GM18499 (cell line): ENCODE measurements at regions not wholly inside any gene's neighbourhood (a gene's known extent, or its start where the extent isn't known, plus 50 kb on each side); places are given as distances from the start of the nearest gene placed in this dataset.
"Not testable (repeated sequence)": the region's sequence is repeated elsewhere in the genome, so short reads cannot be mapped to it uniquely, and the experiment has no call there.

ENCODE experiments used
- ATAC-seq: cut with Tn5 transposase; IDR thresholded peaks from one replicate; pipeline ENCODE4 v1.9.1; 2021; ENCODE audit warnings: moderate number of reproducible peaks; ENCODE audit not compliant: insufficient read depth, unreplicated experiment

DNA sequence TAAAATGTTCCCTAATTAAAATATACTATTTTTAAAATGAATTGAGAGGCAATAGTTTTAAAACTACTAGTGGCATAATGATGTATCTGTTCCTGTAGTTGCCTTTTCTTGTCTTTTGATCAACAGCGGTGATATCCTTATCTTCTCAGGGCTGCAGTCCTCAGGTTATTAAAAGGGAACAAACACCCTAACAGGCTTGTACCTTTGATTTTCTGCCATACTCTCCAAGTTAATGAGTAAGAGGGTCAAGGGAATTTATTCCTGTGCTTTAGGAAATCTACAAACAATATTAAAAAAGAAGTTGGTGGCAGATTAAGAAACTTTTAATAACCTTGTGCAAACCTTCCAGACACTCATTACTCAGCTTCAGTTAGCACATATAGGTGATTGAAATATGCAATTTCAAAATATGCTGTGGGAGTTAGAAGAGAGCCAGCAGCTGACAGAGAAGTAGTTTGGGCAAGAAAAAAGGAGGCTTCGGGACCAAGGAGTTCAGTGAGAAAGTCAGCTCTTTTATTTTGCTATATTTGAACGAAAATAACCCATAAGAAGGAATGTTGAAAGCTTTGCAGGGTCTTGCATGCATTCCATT is 81.0 kb upstream of the TLE4 start:
- ATAC-seq, result no peak

DNA sequence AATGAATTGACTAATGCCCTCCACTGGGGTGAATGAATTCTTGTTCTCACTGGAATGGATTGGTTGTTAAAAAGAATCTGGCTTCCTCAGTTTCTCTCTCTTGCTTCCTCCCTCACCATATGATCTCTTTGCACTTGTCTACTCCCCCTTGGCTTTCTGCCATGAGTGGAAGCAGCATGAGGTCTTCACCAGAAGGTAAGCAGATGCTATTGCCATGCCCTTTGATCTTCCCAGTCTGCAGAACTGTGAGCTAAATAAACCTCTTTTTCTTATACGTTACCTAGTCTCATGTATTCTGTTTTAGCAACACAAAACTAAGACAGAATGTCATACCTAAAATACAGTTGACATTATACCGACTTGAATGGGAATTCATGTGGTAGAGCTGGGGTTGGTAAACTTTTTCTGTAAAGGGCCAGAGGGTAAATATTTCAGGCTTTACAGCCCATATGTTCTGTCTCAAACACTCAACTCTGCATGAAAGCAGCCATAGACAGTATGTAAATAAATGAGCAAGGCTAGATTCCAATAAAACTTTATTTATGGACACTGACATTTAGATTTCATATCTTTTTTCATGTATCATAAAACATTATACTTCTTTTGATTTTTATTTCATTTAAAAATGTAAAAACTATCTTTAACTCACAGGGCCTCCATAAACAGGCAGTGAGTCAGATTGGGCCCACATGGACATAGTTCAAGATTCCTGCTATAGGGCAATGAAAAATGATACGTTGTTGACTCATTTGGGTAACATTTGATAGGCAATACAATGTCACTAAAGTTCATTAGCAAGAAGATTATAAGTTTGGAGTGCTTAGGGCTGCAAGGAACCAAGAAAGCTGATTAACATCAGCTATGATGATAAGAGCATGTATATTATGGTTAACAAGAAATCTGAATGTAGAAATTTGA is 79.4 kb upstream of the TLE4 start:
- ATAC-seq, result no peak

DNA sequence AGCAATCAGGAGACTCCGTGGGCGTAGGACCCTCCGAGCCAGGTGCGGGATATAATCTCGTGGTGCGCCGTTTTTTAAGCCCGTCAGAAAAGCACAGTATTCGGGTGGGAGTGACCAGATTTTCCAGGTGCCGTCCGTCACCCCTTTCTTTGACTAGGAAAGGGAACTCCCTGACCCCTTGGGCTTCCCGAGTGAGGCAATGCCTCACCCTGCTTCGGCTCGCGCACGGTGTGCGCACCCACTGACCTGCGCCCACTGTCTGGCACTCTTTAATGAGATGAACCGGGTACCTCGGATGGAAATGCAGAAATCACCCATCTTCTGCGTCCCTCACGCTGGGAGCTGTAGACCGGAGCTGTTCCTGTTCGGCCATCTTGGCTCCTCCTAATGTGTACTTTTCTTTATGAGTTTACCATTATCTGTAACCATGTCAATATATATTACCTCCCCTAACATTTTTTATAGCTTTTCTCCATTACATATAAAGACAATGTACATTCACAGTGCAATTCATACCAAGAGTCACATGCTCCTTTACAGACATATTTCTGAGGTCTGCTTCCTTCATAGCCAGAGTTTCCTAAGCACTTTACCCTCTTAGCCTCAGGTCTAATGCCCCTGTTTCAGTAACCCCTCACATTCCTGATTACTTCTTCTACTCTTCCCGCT is 71.4 kb upstream of the TLE4 start:
- ATAC-seq, result not testable (repeated sequence)

DNA sequence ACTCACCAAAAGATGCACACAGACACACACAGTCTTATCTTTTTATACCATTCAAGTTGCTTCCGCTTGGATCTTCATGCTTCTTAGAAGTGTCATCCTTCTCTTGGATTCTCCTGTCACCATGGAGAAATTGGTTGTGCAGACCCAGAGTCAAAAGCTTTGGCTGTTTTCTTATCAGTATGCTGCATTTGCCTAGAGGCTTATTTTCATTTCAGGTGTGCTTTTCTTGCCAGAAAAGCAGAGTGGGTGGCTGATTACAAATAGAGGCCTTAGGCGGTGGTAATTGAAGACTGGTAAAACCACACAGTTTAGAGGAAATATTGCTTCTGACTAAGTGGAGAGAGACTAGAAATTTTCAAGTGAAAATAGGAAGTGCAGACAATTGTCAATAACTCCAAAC is 70.2 kb upstream of the TLE4 start:
- no peak for ATAC-seq

DNA sequence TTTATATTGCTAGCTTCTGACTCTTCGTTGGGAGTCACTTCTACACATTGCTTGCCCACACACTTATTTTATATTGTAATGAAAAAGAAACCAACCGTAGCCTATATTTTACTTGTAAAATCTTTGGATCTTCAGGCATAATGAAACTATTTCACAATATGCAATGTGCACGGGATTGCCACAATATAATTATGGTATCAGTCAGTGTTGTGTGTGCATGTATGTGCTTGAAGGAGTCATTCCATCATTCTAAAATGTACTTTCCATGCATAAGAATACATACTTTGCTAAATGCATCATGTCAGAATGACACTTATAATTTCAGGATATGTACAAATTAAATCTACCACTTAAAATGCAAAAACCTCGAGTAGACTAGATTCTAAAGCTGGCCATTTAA is 64.0 kb upstream of the TLE4 start:
- ATAC-seq, result no peak

DNA sequence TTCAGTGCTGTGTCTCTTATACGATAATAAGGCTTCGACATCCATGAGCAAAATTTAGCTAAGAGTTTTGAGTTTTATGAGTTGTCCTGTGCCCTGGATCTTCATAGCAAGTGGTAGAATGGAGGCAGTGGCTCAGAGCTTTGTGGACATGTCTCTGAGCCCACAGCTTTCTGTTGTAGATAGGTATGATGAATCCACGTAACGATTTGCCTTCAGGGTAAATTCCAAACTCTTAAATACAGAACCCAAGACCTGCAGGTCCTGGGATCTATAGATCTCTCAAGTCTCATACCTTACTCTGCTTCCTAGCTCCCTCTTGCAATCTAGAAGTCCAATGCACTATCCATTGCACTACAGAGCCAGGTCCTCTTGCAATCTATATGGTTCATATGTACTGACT is 59.5 kb upstream of the TLE4 start:
- no peak for ATAC-seq
